Lower leg skin (tissue), 4 donors: ENCODE measurements at regions not wholly inside any gene's neighbourhood (a gene's known extent, or its start where the extent isn't known, plus 50 kb on each side); places are given as distances from the start of the nearest gene placed in this dataset.

Source experiments
- DNase-seq, 2 donors: peaks; one replicate each; pipeline ENCODE4 v3.0.0-alpha.2; 2019; ENCODE audit warnings: low spot score in 2 of 2
- H3K4me3 ChIP-seq: fragments of 200-600 bp; sonication (generic); 2 replicates; pipeline ENCODE4 v1.5.1; 2017; ENCODE audit warnings: mild to moderate bottlenecking, low read depth; ENCODE audit not compliant: poor library complexity, severe bottlenecking
- POLR2A ChIP-seq, 2 donors: fragments of 450-650 bp; IDR thresholded peaks; one replicate each; pipeline ENCODE4 v1.6.1; 2016 to 2017; ENCODE audit warnings: antibody characterized with exemption in 2 of 2, mild to moderate bottlenecking in 1 of 2, moderate library complexity in 1 of 2
- WGBS, 2 donors: methylation state at CpG; one replicate each; pipeline ENCODE4 v1.1.5; 2018; 5-methylcytosine and 5-hydroxymethylcytosine counted together
- intact Hi-C: fragments of 100-400 bp; cut with DNase I; formaldehyde crosslinking; loops from one replicate; pipeline ENCODE4 v1.15.0; 2023; ENCODE audit warnings: low total_unique reads
- TF ChIP-seq, protein P1 (sequence below), 3 donors: fragments of 450-650 bp; IDR thresholded peaks; one replicate each; pipeline ENCODE4 v1.5.1; 2016; ENCODE audit warnings: antibody characterized with exemption in 3 of 3, mild to moderate bottlenecking in 3 of 3, moderate library complexity in 2 of 3

DNA sequence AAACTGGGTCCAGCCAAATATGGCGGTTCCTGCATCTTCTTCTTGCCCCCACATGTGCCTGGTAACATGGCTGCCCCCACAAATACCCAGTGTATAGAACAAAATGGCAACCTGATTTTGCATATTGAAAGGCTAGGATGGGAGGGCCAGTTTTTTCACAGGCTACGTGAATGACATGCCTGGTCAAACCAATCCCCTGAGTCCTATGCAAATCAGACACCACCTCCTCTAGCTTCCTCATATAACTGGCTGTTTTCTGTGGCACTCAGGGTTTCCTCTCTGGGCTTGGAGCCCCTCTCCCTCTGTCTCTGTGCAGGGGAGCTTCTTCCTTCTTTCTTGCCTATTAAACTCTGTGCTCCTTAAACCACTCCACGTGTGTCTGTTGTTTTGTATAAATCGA is 372.1 kb downstream of the KIF16B start:
- no peak overlapping the region for H3K4me3 ChIP-seq
- TF ChIP-seq POLR2A (IDR thresholded peaks at IDR 0.05): no peak
- TF ChIP-seq, protein P1, sequence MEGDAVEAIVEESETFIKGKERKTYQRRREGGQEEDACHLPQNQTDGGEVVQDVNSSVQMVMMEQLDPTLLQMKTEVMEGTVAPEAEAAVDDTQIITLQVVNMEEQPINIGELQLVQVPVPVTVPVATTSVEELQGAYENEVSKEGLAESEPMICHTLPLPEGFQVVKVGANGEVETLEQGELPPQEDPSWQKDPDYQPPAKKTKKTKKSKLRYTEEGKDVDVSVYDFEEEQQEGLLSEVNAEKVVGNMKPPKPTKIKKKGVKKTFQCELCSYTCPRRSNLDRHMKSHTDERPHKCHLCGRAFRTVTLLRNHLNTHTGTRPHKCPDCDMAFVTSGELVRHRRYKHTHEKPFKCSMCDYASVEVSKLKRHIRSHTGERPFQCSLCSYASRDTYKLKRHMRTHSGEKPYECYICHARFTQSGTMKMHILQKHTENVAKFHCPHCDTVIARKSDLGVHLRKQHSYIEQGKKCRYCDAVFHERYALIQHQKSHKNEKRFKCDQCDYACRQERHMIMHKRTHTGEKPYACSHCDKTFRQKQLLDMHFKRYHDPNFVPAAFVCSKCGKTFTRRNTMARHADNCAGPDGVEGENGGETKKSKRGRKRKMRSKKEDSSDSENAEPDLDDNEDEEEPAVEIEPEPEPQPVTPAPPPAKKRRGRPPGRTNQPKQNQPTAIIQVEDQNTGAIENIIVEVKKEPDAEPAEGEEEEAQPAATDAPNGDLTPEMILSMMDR (IDR thresholded peaks at IDR 0.05): no peak
- intact Hi-C loops: no loop called here
- 92 to 94% methylated on average over 4 of the region's 4 CpGs for WGBS, 2 donors
- DNase-seq: no peak

DNA sequence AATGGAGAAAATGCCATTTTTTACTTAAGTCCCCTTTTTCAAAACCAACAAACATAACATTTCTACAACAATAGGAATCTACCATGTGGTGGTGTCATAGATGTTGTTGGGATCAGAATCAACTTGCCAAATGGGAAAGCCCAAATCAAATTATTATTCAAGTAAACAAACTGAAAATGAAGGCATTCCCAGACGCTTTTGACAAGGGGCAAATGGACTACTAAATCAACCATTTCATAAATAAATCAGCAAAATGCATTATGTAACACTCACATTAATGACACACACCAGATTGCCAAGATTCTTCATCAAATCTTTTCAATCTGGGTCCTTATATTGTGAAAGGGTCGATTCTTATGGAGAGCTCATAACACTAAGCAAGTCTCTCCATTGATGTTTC is 375.6 kb downstream of the KIF16B start:
- no peak overlapping the region for H3K4me3 ChIP-seq
- intact Hi-C loops: loop anchor here (10.0 kb wide), 1 partner anchor 57 kb away; no protein-coding TSS in a partner anchor
- no peak for TF ChIP-seq POLR2A (IDR thresholded peaks at IDR 0.05)
- TF ChIP-seq, protein P1 (IDR thresholded peaks at IDR 0.05): no peak
- WGBS, 2 donors: 53 to 57% methylated on average over 2 of the region's 2 CpGs
- DNase-seq: no peak

- no peak overlapping the region for H3K4me3 ChIP-seq
- intact Hi-C loops: loop anchor here (10.0 kb wide), 1 partner anchor 59 kb away; no protein-coding TSS in a partner anchor
- DNase-seq: no peak
- no peak for TF ChIP-seq POLR2A (IDR thresholded peaks at IDR 0.05)
- TF ChIP-seq, protein P1 (IDR thresholded peaks at IDR 0.05): no peak
Observed at GRCh38 chr20:16195671-16196070, 377.6 kb downstream of the KIF16B start.

DNA sequence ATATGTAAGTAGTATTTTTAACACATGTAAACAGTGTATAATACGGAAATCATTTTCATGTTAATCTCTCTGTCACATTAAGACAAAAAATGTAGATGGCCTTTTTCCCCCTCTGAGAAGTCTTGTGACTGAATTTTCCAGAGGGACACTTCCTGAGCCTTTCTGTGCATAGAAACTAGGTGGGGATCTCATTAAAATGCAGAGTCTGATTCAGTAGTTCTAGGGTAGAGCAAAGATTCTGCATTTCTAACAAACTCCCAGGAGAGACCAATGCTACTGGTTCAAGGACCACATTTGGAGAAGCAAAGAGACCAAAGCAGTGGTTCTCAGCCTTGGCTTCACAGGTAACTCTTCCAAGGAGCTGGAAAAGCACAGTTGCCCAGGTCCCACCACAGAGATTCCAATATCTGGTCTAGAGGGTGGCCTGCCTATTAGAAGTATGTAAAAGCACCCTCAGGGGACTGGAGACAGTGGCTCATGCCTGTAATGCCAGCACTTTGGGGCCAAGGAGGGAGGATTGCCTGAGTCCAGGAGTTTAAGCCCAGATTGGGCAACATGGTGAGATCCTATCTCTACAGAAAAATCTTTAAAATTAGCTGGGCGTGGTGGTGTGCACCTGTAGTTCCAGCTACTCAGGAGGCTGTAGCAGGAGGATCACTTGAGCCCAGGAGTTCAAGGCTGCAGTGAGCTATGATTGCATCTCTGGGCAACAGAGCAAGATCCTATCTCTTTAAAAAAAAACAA is 378.5 kb downstream of the KIF16B start:
- TF ChIP-seq POLR2A (IDR thresholded peaks at IDR 0.05): no peak
- TF ChIP-seq, protein P1 (IDR thresholded peaks at IDR 0.05): no peak
- intact Hi-C loops: loop anchor here (10.0 kb wide), 1 partner anchor 60 kb away; no protein-coding TSS in a partner anchor

DNA sequence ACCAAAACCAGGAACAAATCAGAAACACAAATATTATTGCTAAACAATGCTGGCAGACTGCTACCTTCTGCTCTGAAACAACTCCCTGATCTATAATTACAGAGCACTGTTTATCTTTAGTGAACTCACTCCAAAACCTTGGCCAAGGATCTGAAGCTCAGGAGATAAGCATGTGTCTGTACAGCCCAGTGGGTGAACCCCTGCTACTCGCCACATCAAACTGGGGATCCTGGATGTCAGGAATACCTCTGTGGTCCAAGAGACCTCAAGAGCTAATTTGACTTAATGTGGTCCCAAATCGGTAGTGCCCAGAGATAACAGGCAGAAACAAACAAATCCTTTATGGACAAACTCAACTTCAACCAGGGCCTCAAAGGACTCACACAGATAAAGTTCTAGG is 381.8 kb downstream of the KIF16B start:
- no peak overlapping the region for H3K4me3 ChIP-seq
- DNase-seq: no peak
- 75 to 93% methylated on average over 2 of the region's 2 CpGs for WGBS, 2 donors
- intact Hi-C loops: loop anchor here (10.0 kb wide), 1 partner anchor 63 kb away; no protein-coding TSS in a partner anchor
- no peak for TF ChIP-seq POLR2A (IDR thresholded peaks at IDR 0.05)
- TF ChIP-seq, protein P1 (IDR thresholded peaks at IDR 0.05): no peak

More for the DNA sequence above, 378.5 kb downstream of the KIF16B start:
- no peak overlapping the region for H3K4me3 ChIP-seq
- no peak for DNase-seq
- WGBS, 2 donors: 67 to 80% methylated on average over 2 of the region's 2 CpGs
